Lower leg skin (tissue), 3 donors: ENCODE measurements at regions not wholly inside any gene's neighbourhood (a gene's known extent, or its start where the extent isn't known, plus 50 kb on each side); places are given as distances from the start of the nearest gene placed in this dataset.

Experiments used
- POLR2A ChIP-seq, 2 donors: fragments of 450-650 bp; IDR thresholded peaks; one replicate each; pipeline ENCODE4 v1.6.1; 2016 to 2017; ENCODE audit warnings: antibody characterized with exemption in 2 of 2, mild to moderate bottlenecking in 1 of 2, moderate library complexity in 1 of 2
- TF ChIP-seq, protein P1 (sequence below), 3 donors: fragments of 450-650 bp; IDR thresholded peaks; one replicate each; pipeline ENCODE4 v1.5.1; 2016; ENCODE audit warnings: antibody characterized with exemption in 3 of 3, mild to moderate bottlenecking in 3 of 3, moderate library complexity in 2 of 3

DNA sequence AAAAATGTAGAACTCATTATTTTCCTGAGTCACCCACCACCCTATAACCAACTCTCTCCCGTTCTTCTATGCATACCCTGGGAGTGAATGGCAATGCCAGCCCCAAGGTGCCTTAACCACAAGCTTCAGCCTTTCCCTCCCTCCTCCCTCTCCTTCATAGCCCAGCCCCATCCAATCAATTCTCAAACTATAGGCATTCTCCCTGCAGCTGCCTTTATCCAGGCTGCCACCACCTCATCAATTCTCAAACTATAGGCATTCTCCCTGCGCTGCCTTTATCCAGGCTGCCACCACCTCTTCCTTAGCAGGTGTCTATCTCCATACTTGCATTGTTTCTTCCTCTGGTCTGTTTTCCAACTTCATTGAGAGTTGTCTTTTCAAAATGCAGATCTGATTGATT, 77.1 kb downstream of the PLEKHG1 start:
- TF ChIP-seq, protein P1, sequence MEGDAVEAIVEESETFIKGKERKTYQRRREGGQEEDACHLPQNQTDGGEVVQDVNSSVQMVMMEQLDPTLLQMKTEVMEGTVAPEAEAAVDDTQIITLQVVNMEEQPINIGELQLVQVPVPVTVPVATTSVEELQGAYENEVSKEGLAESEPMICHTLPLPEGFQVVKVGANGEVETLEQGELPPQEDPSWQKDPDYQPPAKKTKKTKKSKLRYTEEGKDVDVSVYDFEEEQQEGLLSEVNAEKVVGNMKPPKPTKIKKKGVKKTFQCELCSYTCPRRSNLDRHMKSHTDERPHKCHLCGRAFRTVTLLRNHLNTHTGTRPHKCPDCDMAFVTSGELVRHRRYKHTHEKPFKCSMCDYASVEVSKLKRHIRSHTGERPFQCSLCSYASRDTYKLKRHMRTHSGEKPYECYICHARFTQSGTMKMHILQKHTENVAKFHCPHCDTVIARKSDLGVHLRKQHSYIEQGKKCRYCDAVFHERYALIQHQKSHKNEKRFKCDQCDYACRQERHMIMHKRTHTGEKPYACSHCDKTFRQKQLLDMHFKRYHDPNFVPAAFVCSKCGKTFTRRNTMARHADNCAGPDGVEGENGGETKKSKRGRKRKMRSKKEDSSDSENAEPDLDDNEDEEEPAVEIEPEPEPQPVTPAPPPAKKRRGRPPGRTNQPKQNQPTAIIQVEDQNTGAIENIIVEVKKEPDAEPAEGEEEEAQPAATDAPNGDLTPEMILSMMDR (IDR thresholded peaks at IDR 0.05): no peak
- no peak for TF ChIP-seq POLR2A (IDR thresholded peaks at IDR 0.05)
